Cerebellar cortex (tissue), 1 donor: ENCODE measurements at regions not wholly inside any gene's neighbourhood (a gene's known extent, or its start where the extent isn't known, plus 50 kb on each side); places are given as distances from the start of the nearest gene placed in this dataset.
"Not testable (repeated sequence)": the region's sequence is repeated elsewhere in the genome, so short reads cannot be mapped to it uniquely, and the experiment has no call there.

Source experiments
- DNase-seq: peaks from one replicate; pipeline ENCODE4 v3.0.0-alpha.2; 2015; ENCODE audit warnings: low spot score

DNA sequence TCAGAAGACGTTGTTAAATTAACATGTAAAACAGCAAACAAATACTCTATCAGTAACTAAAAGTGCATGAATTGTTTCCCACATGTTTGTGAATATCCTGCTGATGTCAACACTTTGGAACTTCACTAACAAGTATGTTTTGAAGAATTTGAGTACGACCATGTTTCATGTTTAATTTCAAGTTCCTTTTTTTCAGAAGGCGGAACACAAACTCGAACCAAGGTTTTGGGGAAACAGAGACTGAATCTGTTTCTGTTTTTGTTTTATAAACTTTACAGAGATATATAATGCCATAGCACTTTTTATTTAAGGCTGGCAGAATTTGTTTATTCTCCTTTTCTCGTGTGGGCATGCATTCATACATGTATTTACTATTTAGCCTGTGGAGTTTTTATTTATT, 509.3 kb upstream of the CITED2 start:
- DNase-seq = no peak

DNA sequence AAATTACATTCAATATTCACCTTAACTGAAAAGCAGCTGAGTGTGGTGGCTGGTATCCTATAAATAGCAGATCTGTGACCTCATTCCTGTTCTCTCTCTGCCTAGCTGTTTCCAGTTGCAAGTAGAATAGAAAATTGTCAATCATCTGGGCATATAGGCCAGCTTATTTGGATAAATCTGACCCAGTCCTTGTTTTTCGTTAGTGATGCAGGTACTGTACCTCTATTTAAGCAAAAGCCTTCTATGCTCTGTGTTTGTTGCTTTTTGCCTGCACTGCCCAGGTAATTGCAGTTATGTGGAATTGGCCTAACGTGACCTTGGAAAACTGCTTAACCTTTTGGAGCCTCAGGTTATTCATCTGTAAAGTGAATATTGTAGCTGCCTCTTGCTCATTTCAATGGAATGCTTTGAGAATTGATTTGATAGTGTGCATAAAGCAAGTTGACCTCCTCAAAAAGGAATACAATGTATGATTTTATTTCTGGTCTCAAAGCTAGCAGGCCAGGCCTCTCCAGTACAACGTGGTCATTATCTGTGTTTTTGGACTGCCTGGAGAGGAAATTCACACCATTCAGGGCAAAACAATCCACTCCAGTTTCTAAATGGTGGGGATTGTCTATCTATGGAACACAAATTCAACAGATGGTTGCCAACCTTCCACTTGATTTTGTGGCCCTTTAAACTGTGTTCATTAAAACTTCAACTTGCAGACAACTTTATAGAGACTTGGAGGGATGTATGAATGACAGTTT, 508.7 kb upstream of the CITED2 start:
- DNase-seq = peak; percentile 84

DNA sequence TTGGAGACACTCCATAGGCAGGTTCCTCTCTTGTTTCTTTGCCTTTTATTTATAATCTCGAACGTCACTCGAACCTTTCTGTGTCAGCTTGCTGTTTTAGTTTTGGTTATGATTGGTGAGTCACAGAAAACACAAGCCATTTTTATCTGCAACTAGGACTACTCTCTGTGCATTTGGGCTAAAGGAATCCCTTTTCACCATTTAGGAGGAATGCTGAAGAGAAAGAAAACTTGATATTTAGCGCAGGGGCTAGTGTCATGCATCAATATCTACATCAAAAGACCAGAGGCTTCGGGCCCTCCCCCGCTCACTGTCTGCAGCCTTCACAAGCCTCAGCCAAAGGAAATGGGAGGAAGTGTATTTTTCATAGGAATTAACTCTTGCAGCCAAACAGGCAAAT, 507.8 kb upstream of the CITED2 start:
- peak; percentile 62 for DNase-seq

DNA sequence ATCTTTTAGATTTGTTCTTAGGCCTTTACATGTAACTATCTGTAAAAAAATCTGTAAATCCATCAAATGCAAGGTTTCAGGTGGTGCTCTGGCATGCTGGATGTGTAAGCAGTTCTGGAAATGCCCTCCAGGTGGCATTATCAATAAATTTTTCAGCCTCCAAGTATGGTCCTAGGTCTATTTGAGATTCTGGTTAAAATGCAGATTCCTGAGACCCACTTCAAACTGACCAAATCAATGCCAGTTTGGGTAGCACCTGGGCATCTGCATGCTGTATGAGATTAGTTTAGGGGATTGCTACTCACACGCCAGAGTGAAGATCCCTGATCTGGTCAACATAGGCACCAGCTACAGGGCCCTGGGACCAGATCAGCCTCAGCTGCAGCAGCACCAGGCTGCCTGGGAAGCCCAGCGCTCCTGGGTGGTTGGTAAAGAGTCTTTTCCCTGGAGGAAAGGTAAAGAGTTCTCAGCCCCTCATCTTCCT, 507.3 kb upstream of the CITED2 start:
- peak; percentile 64 for DNase-seq

DNA sequence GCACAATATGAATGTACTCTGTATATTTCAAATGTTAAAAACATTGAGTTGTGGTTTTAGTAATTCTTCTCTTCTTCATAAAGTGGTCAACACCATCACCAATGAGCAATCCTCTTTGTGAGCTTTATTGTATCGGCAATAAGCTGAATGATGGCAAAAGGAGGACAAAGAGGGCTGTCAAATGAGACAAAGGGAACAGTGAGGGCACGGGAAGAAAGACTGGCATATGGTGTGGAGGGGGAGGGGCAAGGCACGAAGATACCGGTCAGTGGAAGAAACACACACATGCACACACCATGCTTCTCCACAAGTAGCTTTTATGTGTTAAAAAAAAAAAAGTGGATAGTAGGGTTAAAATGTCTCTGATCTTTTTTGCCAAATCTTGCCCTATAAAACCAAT, 506.8 kb upstream of the CITED2 start:
- peak; percentile 78 for DNase-seq

DNA sequence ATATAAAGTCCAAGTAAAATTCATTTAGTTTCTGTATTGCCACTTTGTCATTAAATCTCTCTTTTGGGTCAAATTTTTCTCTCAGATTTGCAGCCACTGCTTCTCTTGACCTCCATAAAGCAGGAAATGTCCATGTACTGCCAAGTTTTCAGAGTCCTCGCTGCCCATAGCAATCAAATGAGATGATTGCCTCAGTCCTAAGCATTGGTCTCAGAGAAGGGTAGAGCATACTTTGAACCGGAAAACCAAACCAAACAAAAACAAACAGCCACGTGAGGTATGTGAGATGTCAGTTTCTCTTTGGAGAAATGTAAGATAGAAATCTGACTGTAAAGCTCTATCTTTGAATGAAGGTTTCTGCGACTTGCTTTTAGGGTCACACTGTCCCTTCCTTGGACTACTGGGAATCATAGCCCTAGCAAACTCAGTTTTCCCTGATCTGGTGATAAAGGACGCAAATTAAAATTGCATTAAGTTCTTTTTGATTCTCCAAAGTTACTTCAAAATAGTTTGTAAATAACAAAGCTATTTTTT, 505.4 kb upstream of the CITED2 start:
- no peak for DNase-seq

DNA sequence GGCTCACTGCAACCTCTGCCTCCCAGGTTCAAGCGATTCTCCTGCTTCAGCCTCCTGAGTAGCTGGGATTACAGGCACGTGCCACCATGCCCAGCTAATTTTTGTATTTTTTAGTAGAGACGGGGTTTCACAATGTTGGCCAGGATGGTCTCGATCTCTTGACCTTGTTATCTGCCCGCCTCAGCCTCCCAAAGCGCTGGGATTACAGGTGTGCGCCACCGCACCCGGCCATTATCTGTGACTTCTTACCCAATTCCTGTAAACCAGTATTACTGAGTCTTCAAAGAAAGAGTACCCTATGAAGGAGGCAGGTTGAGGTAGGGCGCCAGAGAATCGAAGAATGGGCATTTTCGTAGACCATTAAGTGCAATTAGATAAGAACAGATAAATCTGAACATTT, 504.8 kb upstream of the CITED2 start:
- not testable (repeated sequence) for DNase-seq

DNA sequence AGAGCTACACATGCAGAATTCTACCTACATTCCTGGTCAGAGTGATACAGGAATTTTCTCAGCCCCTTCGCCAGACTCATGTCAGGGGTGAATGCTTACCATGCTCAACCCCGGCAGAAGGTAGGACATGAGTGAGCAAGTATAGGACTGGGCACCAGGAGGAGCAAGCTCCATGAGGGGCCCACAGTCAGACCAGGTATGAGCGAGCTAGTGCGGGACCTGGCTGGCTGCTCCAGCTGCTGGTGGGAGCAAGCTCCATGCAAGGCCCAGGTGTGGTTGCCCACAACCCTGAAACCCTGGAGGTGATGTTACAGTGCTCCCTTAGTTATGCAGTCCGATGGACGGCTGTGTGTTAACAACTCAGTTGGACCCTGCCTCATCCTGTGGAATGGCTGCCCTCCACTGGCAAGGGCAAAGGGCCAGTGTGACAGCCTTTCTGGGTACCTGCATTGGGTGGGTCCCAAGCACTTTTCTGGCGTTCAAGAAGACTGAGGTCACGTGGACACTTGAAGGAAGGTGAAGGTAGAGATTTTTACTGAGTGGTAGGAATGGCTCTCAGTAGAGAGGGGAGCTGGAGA, 503.5 kb upstream of the CITED2 start:
- DNase-seq = no peak

DNA sequence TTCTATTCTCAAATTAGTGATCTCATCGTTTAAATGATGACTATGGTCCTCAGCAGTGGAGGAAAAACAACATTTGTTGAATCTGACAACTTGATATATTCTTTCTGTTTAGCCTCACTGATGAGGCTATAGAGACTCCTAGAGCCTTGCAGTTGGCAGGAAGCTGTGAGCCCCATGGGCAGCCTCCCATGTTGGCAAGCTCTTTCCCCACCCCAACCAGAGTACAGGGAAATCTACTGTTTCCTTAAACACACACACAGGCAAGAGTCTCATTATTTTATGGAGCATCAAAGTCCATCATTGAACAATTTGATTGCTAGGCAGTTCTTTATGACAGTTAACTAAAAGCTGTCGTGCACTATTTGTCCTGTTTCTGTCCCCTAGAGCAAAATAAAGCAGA, 498.2 kb upstream of the CITED2 start:
- no peak for DNase-seq

DNA sequence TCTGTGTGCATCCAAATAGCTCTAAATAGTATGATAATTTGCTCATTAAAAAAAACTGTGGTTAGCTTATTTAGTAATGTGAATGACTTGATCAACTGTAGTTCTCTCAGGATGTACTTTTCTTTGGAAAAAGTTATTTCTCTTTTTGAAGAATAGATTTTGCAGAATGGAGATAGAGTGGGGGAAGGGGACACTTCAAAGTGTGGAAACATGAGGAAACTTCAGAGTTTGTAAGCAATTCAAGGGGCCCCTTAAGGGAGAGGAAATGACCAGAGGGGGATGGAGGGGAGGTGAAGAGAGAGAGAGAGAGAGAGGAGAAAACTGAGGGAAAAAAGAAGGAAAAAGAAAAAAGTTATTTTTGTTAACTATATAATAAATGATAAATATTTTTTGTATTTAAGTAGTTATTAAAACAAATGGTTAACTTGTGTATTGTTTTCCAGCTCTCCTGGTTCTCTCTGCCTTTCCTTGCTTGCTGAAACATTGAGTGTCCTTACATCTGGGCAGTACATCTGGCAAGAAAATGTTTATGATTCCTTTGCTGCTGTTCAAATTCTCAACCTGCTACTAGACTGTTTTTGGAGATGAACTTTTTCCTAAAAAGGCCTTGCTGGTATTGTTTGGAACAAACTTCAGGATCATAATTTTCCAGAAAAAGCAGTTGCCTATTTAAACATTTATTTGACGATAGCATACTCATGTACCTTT, 497.5 kb upstream of the CITED2 start:
- no peak for DNase-seq

DNA sequence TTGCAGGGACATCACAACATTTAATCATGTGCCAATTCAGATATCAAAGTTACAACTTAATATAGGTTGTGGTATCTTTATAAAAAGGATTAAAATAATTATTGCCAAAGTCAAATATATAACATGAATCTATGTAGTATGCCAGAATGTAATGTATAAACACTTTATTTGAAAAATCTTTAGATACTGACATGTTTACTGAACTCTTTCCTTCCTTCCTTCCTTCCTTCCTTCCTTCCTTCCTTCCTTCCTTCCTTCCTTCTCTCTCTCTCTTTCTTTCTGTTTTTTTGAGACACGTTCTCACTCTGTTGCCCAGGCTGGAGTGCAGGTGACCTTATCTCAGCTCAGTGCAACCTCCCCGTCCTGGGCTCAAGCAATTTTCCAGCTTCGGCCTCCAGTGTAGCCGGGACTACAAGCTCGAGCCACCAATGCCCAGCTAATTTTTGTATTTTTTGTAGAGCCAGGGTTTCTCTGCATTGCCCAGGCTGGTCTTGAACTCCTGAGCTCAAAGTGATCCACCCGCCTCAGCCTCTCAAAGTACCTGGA, 496.8 kb upstream of the CITED2 start:
- no peak for DNase-seq

DNA sequence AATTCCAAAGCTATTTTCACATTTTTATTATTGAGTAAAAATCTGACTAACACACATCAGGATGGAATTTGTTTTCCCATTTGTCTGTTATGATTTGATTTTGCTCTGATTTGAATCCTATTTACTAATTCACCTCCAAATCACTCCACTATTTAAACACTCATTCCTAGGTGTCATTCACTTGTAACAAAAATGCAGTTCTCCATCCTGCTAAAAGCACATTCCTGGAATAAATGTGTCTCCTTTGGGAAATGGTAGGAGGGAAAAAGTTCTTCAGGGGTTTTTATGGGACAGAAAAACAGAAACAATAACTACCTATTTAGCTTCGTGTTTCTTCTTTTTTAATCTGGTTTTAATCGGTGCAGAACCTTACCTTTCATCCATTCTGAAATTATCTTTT, 494.1 kb upstream of the CITED2 start:
- DNase-seq = no peak

DNA sequence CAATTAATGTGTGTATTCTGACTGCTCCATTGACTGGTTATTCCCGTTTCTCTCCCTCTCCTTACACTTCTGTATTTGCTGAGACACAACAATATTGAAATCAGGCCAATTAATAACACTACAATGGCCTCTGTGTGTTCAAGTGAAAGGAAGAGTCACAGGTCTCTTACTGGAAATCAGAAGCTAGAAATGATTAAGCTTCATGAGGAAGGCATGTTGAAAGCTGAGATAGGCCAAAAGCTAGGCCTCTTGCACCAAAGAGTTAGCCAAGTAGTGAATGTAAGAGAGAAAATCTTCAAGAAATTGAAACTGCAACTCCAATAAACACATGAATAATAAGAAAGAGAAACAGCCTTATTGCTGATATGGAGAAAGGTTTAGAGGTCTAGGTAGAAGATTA, 489.5 kb upstream of the CITED2 start:
- DNase-seq = no peak

DNA sequence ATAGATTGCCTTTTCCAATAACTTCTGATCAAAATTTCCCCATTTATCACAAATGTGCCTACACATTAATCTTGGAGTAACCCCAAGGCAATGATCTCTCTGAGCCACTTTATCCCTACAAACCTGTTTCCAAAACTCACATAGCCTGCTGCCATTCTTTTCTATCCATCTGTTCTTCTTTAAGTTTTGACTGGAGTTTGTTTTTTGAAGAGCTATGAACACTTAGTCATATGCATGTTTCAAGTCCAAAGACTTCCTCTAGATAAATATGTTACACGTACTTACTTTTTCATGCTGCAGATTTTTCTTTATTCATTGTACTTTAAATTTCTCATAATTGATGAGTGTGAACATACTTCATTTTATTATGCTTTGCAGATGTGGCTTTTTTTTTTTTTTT, 488.9 kb upstream of the CITED2 start:
- no peak for DNase-seq

DNA sequence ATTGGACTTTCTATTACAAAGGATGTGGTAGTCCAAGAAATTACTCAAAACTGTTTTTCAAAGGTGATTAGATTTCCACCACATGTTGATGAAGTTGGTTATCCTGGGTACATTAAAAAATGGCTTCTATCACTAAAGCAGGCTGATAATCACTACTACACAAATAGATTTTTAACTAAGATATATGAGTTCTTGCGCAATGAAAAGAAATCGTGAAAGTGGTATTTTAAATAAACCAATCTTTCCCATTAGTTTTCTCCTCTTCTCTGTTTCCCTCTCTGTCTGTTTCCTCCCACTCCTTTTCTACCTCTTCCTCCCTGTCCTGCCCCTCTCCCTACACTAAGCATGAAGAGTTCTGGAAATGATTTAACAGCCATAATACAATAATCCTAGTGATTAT, 487.9 kb upstream of the CITED2 start:
- DNase-seq = no peak

DNA sequence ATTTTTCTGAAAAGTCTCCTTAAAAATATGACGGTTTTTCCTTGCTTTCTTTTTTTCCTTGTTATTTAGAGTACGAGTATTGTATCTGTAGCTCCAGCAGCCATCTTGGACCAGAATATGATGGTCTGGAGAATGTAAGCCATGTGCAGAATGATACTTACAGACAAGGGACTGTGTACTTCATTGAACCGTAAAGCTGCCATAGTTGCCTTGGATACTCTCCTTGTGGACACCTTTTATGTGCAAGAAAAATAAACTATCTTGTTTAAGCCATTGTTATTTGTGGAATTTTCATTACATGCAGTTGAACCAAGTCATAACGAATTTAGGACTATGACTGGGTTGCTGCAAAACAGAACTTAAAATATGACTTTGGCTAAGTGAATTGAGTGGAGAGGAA, 485.8 kb upstream of the CITED2 start:
- DNase-seq = no peak

DNA sequence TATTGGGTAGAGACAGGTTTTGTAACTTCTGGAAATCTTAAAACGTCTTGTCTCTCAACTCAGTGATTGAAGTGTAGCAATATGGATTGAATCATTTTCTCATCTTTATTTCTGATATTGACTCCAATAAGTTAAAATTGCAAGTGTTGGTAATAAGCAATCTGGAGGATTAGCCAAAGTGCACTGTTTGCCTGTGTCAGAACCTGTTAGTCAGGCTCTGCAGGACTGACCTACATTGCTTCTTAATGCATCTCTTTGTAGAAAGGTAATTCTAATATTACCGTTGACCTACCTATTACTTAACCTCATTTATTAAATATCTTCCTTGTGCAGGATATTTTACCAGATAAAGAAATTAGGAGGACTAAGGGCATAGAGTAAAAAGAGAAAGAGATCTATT, 484.0 kb upstream of the CITED2 start:
- DNase-seq = peak; percentile 38

DNA sequence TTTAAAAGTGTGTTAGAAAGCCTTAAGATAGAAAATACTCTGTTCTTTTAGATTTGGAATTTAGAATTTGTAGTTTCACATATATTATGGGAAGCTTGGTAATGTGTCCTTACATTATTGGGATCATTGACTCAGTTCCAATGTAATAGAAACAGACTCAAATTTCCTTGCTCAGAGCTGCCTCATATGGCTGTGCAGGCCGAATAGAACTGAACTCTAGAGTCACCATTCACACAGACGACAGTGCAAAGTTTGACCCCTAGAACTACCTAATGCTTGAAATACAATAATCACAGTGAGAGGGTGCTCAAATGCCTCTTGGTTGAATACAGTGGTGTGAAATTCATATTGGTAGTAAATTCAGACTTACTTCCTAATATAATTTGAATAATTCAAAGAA, 482.7 kb upstream of the CITED2 start:
- DNase-seq = peak; percentile 38

DNA sequence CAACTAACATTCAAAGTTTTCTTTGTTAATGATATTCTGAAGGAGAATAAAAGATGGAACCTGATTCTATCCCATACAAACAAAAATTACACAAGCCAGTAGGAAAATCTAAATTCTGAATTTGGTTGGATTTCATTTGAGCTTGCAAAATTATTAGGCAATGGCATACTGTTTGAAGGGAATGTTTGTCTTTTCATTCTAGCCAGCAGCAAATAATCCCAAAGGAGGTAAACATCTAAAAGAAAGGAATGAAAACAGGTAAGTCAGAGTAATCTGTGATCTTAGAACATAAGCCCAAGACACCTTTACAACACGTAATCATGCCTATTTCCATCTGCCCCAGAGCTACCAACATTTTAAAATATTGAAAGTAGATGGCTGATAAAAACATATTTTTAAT, 482.1 kb upstream of the CITED2 start:
- no peak for DNase-seq

DNA sequence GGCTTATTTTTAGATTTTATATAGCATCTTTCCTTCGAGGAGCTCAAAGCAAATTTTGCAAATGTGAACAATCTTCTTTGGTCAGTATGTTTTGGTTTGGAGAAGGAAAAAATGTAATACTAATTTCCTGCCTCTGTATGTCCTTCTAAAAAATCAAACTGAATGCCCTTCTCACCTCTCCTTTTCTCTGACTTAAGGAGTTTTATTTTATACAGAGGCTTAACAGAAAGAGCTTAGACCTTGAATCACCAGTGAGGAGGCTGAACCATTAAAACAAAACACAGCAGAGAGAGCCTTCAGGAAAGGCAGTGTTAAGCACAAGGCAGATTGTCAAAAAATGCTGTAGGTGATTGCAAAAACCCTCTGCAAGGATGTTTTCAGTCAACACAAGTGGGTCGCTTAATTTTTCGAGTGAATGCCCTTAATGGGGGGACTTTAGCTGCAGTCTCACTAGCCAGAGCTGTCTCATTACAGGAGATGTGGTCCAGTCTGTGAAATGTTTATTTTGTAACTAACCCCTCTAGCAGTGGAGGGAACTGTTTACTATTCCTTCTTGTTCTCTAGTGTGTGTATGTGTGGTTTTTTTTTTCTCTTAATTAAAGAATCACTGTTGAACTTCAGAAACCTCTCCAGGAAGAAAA, 481.3 kb upstream of the CITED2 start:
- peak; percentile 79 for DNase-seq

DNA sequence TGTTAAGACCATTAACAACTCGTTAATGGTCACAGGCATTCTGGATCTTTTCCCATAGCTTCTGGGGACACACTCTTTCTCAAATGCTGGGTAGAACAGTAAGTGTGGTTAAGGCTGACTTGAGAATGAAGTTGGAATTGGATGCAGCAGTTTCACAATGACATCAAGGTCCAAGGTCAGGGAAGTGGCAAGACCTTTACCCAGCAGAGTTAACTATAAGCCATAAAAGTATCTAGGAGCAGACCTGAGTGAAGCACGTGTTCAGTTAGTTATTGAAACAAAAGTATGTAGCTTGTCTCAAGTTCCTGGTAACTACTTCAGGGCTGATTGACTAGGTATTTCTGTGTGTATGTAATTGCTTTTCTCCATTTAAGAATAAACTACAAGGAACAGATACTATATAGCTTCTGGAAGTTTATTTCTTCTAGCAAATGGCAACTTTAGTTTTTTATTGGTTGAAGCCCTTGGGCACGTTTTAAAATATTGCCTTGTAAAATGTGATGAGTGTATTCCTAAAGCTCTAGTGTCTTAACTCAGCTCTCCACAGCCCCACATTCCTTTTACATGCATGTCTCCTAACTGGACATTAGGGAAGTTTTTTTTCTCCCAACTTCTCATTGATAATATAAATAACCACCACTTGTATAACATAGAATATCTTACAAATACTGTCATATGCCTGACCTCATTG, 479.0 kb upstream of the CITED2 start:
- peak; percentile 85 for DNase-seq
